Astrocyte of the hippocampus (primary cell): ENCODE measurements at regions not wholly inside any gene's neighbourhood (a gene's known extent, or its start where the extent isn't known, plus 50 kb on each side); places are given as distances from the start of the nearest gene placed in this dataset.
"Not testable (repeated sequence)": the region's sequence is repeated elsewhere in the genome, so short reads cannot be mapped to it uniquely, and the experiment has no call there.

Source experiments
- DNase-seq: peaks from one replicate; pipeline ENCODE4 v3.0.0; 2011; ENCODE audit warnings: low read depth, low spot score

DNA sequence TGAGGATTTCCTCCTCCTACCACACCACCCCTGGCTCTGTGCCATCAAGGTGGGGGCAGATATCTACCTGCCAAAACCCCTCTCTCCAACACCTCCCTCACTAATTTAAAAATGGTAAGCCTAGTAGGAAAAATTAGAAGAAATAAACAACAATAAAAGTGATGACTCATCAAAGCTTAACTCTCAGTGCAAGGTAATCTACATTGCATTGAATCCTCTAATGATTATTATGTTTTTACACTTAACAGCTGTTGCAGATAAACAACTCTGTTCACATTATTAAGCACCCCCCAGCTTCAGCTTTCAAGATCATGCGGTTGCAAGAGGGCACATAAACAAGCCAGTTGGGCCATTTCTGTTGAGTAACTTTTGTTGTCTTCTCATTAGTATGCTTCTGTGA lies 396.1 kb upstream of the ATP11B start:
- no peak for DNase-seq

DNA sequence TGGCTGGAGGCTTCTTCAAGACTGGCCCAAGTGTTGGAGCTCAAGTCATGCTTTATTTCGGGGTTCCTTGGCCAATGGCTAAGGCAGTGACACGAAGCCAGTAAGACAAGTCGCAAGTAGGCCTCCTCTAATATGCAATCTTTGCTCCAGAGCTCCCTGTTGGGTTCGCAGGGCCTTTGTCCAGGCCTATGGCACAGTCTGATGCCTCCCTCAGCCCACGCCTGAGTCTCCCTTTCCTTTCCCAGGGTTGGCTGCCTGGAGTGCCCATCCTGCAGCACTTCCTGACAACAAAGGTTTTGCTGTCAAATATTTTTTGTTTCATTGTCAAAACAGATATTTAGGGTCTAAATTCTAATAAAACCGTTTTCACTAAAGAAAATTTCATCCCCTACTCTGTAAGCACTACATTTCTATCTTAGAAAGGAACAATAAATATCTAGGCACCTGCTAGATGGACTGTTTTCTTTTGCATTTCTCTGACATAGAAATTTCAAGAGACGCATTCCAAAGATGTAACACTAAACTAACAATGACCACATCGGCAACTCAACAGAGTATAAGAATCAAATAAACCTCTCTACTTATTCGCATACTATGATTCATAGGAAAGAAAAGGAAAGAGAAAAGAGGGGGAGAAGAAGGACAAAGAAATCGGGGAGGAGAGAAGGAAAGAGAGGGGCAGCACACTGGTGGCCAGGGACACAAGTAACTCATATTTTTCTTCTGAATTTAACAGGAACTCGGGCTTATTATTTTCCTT lies 393.1 kb upstream of the ATP11B start:
- peak; percentile 30 for DNase-seq

DNA sequence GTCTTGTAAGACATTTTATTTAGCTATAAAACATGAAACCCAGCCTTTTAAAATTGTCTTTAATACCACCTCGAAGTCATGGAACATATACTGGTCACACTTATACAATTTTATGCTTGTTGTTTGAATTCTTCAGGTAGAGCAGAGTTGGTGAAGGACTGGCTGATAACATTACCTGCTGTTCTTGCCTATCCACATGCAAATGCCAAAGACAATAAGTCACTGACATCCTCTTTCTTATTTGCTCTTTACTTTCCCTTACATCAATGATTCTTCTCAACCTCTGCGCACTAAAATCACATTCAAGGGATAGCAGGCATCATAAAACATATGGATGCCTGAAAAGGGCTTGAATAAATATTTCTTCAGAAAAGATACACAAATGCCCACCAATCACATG lies 392.5 kb upstream of the ATP11B start:
- DNase-seq = no peak

DNA sequence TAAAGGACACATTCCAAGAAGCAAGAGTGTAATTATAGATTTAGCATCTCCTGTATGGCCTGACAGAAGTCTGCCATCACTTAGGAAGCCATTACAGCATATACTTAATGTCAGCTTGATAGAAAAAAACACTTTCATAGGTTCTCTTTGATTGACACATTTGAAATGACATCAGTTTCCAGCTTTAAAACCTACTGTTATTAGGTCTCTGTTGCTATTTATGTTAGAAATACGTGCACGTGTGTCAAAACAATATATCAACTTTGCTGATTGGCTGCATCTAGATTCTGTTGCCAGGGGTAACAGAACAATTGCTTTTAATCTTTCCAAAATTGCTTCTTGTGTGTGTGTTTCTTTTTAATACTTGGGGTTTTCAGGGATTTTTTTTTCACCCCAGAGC lies 389.3 kb upstream of the ATP11B start:
- no peak for DNase-seq

DNA sequence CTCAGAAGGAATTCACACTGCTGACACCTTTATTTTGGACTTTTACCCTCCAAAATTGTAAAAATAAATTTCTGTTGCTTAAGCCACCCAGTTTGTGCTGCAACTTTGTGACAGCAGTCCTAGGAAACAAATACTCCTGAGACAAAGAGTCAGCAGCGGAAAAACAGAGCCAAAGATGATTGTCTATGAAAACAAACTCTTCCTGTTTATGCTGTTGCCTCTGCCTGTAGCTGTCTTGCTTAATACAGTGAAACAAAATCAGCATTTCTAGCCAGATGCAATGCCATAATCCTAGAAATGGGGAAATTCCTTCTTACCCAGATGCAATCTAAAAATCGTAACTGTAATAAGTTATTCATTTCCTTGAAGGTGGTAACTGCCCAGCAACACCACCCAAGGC lies 387.5 kb upstream of the ATP11B start:
- DNase-seq = no peak

DNA sequence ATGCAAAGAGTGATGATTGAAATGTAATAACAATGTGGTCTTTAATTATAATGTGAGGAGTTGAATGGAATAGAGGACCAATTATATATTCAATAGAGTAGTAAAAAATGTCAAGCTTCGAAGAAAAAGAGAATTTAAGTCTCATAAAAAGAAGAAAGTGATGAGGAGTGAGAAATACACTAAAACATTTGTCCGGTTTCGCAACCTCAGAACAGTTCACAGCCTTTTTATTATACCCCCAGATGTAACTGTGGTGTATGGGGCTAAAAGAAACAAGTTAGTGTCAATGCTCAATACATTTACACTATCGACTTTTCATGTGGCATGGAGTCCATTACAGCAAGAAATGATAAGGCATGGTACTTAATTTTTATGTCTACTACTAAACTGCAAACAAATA lies 386.5 kb upstream of the ATP11B start:
- DNase-seq = no peak

DNA sequence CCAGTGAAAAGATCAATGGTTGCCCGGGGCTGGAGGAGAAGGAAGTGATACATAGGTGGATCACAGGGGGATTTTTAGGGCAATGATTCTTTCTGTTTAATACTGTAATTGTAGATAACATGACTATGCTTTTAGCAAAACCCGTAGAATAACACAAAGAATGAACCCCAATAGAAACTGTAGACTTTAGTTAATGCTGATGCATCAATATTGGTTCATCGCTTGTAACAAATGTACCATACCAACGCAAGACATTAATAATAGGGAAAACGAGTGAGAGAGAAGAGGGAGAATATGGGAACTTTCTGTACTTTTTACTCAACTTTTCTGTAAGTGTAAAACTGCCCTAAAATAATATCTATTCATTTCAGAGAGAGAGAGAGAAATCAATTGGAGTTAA lies 383.3 kb upstream of the ATP11B start:
- no peak for DNase-seq

DNA sequence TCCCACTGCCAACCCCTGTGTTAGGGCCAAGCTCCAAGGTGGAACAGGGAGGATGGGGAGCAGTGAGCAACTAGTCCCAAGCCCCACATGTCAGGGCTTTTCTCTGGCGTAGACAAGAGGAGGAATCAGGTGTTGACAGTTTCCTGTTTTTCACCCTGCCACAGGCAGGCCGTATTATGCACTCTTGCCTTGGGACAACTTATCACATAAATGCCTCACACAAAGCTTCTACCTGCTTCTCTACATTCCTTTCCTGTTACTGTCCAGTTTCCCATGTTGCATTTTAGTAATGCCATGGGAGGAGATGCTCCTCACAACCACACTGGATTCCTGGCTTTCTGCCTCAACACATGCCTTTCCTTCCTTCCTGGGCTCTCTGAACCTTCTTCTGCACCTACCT lies 381.2 kb upstream of the ATP11B start:
- DNase-seq = peak; percentile 23

DNA sequence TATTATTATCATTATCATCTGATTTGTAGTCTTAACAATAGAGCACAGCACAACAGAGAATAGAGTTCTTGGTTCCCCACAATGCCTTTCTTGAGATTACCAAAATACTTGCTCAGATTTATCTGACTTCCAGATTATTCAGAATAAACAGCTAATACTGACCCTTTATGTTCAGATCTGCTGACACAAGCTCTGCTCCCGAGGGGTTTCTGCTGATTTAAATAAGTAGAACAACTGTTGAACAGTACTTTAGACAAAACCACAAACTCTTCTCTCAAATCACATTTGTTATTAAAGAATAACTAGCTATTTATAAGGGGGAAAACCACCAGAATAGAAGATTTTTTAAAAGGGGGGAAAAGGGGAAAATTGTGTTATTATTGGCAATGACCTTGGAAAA lies 380.2 kb upstream of the ATP11B start:
- DNase-seq = no peak

DNA sequence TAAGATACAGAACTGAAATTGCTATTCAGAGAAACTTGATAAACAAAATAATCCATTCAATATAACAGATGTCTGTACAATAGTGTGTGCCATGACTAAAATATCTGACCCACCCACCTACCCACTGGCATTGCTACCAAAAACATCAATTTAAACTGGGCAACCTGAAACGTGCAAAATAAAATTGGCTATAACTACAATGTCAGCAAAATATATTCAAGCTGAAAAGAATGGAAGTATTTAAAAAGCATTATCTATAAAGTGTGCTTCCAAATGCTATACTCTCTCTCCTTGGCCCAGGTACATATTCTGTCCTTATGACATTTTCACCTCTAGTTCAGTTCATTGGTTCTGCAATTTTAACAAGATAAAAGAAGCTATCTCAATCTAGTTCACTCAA lies 379.6 kb upstream of the ATP11B start:
- DNase-seq = no peak

DNA sequence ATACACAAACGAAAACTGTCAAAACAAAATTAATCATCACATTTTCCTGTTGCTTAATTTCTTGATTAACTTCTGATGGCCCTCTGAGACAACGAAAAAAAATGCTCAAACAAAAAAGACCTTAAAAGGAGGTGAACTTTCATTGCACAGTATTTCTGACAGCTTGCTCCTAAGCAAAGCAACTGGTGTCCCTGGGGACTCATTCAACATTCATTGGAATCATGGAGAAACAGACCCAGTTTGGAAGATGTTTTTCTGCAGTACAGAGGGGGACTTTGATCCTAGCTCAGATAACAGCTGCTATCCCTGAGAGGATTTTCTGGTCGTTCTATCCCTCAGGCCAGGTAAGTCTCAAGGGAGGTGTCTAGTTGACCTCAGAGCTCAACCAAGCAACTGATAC lies 378.7 kb upstream of the ATP11B start:
- no peak for DNase-seq

DNA sequence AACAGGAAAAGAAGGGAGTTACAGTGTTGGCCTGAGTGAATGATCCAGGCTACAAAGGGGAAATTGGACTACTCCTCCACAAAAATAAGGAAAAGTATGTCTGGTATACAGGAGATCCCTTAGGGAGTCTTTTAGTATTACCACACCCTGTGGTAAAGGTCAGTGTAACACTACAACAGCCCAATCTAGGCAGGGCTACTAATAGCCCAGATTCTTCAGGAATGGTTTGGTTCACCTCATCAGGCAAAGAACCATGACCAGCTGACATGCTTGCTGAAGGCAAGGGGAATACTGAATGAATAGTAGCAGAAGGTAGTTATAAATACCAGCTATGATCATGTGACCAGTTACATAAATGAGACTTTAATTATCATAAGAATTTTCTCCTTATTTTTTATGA lies 372.6 kb upstream of the ATP11B start:
- no peak for DNase-seq

DNA sequence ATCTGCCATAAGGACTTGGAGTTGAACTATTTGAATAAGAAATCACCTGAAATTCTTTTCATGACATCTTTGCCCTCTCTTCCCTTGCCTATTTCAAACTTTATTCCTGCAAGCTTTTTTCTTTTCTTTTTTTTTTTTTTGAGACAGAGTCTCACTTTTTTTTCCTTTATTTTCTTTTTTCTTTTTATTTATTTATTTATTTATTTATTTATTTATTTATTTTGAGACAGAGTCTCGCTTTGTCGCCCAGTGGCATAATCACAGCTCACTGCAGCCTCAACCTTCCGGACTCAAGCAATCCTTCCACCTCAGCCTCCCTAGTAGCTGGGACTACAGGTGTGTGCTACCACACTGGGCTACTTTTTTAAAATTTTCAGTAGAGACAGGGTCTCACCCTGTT lies 369.3 kb upstream of the ATP11B start:
- DNase-seq = no peak

DNA sequence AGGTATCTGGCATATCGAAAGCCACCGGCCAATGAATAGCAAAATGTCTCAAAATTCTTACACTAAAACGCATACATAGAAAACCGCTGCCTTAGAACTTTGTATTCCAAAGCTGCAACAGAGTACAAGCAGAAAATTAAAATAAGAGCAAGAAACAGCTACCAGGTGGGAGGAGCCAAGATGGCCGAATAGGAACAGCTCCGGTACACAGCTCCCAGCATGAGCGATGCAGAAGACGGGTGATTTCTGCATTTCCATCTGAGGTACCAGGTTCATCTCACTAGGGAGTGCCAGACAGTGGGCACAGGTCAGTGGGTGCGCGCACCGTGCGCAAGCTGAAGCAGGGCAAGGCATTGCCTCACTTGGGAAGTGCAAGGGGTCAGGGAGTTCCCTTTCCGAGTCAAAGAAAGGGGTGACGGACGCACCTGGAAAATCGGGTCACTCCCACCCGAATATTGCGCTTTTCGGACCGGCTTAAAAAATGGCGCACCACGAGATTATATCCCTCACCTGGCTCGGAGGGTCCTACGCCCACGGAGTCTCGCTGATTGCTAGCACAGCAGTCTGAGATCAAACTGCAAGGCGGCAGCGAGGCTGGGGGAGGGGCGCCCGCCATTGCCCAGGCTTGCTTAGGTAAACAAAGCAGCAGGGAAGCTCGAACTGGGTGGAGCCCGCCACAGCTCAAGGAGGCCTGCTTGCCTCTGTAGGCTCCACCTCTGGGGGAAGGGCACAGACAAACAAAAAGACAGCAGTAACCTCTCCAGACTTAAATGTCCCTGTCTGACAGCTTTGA lies 367.2 kb upstream of the ATP11B start:
- not testable (repeated sequence) for DNase-seq

DNA sequence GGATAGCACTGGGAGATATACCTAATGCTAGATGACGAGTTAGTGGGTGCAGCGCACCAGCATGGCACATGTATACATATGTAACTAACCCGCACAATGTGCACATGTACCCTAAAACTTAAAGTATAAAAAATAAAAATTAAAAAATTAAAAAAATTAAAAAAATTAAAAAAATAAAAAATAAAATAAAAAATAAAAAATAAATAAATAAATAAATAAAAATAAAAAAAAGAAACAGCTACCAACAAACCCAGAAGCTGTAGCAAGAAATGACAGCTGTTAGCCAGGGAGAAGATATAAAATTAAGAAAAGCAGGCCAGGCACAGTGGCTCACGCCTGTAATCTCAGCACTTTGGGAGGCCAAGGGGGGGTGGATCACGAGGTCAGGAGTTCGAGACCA lies 361.3 kb upstream of the ATP11B start:
- DNase-seq = not testable (repeated sequence)

DNA sequence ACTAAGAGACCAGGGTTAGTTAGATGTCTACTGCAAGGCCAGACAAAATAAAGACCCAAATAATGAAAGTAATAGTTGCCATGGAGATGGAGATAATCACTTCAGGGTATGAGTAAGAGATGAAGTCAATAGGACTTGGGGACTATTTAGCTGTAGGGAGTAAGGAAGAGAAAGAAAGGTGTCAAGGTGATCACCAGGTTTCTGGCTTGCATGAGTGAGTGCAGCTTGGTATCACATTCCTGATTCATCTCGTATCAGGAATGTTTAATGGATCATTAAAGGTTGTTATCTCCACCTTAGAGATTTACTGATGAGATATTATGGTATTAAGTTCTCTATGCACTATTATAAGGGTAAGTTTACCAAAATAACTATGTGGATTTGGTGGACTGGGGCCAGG lies 357.4 kb upstream of the ATP11B start:
- DNase-seq = no peak

DNA sequence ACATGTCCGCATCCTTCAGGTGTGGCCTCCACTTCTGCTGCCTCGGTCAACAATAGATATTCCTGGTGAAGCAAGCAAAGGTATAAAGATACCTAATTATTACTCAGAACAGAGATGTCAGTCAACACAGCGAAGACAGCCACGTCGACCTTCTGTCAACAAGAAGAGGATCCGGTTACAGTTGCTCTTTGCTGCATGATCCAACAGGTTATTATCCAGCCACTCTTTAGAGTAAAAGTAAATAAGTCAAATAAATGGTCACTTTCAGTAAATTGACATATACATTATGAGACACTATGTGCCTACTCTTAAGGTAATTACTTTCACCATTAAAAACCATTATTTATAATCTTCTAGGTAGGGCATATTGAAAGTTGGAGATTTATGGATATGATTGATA lies 356.8 kb upstream of the ATP11B start:
- no peak for DNase-seq

DNA sequence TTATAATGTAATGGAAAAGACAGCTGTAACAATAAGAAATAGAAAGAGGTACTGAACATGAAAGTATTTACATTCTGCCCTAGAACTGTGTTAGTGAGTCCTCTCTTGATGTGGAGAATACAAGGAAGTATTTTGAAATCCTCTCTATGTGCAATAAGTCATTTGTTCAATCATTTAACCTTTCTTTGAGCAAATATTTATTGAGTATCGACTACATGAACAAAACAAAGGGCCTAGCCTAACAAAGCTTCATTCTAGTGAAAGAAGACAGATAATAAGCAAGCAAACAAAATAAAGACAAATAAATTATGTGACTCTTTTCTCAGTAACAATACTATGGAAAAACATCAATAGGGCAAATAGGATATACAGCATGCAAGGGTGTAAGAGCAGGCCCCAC lies 354.9 kb upstream of the ATP11B start:
- no peak for DNase-seq

DNA sequence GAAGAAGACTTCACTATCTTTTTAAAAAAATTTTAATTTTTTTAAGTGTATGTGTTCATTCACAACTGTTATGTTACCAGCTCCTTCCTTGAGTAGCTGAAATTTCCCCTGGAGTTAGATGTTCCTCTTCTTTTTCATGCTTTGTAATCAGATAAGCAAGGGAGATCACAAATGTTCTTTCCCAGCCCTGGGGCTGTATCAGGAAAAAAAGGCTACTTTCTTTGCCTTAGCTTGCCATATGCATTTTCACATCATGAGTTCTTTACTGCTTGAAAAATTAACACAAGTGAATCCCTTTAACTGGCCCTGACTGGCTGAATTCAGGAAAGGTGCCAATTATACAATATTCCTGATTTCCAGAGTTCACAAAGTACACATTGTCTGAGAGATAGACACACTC lies 353.2 kb upstream of the ATP11B start:
- DNase-seq = no peak

DNA sequence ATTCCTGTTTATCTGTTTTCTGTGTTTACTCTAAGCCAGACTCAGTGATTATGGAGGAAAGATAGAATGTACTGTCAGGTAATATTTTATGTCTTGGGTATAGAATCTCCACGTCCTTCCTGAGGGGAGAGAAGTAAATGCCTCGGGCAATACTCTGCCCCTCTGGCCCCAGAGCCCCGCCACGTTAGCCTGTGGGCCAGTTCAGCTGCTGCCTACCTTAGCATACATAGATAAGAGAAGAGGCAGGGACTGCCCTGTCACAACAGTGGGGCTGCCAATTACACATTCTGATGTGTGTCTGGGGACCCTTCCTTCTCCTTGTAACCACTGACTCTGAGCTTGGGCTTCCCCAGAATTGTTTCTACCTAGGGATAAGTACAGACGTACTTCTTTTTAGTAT lies 347.7 kb upstream of the ATP11B start:
- no peak for DNase-seq

DNA sequence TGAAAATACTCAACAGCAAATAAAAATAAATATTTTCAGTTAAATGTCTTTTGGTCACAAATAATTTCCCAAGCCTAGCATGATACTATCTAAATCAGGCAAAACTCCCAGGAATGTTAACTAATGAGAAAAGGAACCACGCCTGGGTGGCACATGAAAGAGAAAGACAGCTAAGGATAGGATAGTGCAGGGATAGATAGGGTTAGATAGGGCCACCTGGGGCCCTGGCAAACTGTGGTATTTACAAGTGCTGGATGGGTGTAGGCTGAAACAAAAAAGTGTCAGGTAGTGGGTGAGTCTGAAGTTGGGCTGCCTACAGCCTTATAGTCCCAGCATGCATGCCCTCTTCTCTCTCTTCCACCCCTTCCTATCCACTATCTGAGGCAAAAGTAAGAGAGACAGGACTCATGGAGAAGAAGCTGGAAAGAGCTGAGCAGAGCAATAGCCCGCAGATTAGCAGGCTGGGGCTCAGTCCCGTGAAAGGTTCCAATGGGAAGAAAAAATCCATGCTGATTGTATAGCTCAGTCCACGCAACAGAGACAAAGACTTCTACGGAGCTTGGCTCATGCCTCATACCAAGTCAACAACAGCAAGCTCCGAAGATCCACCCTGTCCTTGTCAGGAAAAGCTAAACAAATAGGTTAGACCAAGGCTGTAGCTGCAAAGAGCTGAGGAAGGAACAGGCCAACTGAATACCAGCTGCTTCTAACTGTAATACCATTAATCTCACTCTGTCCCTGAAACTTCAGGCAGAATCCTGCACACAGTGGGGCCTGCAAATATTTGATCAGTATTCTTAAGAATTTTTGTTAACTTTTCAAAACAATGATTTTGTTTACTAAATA lies 342.1 kb upstream of the ATP11B start:
- no peak for DNase-seq

DNA sequence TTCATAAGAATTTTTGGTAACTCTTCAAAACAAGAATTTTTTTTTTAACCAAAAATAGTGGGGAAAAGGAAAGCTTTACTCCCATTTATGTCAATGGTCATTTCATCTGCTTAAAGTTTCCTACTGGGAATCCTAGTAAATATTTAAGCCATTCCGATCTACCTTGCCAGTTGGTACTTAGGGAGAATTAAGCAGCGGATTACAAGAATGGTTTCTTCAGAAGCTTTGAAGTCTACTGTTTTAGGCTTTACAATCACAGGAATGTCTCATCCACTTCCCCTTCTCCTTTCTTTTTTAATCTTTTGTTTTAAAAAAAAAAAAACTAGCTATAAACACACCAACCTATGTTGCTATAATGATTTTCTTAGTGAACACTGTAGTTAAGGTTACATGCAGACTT lies 341.4 kb upstream of the ATP11B start:
- DNase-seq = no peak
